K562 (cell line): ENCODE measurements at regions not wholly inside any gene's neighbourhood (a gene's known extent, or its start where the extent isn't known, plus 50 kb on each side); places are given as distances from the start of the nearest gene placed in this dataset.

ENCODE experiments used
- DIDO1 ChIP-seq: fragments of 450-650 bp; IDR thresholded peaks from 2 replicates; pipeline ENCODE4 v1.6.1; 2016; ENCODE audit warnings: low read depth, missing biosample characterization, missing genetic modification characterization
- ELF2 ChIP-seq: fragments of 250-450 bp; sonication (Bioruptor Pico); IDR thresholded peaks from 2 replicates; pipeline ENCODE4 v1.5.0; 2021; ENCODE audit warnings: mild to moderate bottlenecking
- ERF ChIP-seq: fragments of 450-650 bp; formaldehyde crosslinking; IDR thresholded peaks from 2 replicates; pipeline ENCODE4 v1.4.0; 2020; ENCODE audit warnings: mild to moderate bottlenecking, mixed read lengths
- FOXP1 ChIP-seq: sonication (generic); formaldehyde crosslinking; IDR thresholded peaks from 2 replicates; pipeline ENCODE4 v1.8.0; 2022; ENCODE audit warnings: mild to moderate bottlenecking, missing genetic modification reagents
- ILK ChIP-seq: fragments of 450-650 bp; IDR thresholded peaks from 2 replicates; pipeline ENCODE4 v1.6.1; 2016; ENCODE audit warnings: missing genetic modification characterization, low read depth, mild to moderate bottlenecking, missing compliant biosample characterization, moderate library complexity, borderline replicate concordance
- LCOR ChIP-seq: sonication (generic); formaldehyde crosslinking; IDR thresholded peaks from 2 replicates; pipeline ENCODE4 v1.8.0; 2022; ENCODE audit warnings: mild to moderate bottlenecking, missing genetic modification reagents
- MTF1 ChIP-seq: fragments of 250-450 bp; sonication (Bioruptor Pico); IDR thresholded peaks from 2 replicates; pipeline ENCODE4 v1.9.0; 2021; ENCODE audit warnings: moderate library complexity, mild to moderate bottlenecking, inconsistent platforms, borderline replicate concordance
- NR2F6 ChIP-seq: fragments of 450-650 bp; formaldehyde crosslinking; IDR thresholded peaks from 2 replicates; pipeline ENCODE4 v1.4.0; 2020; ENCODE audit warnings: mild to moderate bottlenecking
- RBBP5 ChIP-seq: fragments of 200-600 bp; sonication (generic); IDR thresholded peaks from 2 replicates; pipeline ENCODE4 v1.6.1; 2012; ENCODE audit warnings: borderline replicate concordance, mild to moderate bottlenecking, low read length, control low read depth, inconsistent platforms; ENCODE audit not compliant: insufficient read depth, poor library complexity, severe bottlenecking
- ZNF224 ChIP-seq: sonication (generic); formaldehyde crosslinking; IDR thresholded peaks from 2 replicates; pipeline ENCODE4 v1.8.0; 2022; ENCODE audit warnings: mild to moderate bottlenecking, missing genetic modification reagents
- ZNF316 ChIP-seq: fragments of 450-650 bp; IDR thresholded peaks from 2 replicates; pipeline ENCODE4 v1.6.1; 2016
- ZNF436 ChIP-seq: fragments of 250-450, 450-650 bp; sonication (Bioruptor Pico); formaldehyde crosslinking; IDR thresholded peaks from 2 replicates; pipeline ENCODE4 v1.7.0; 2020; ENCODE audit warnings: mild to moderate bottlenecking
- ZSCAN32 ChIP-seq: fragments of 450-650 bp; formaldehyde crosslinking; IDR thresholded peaks from 2 replicates; pipeline ENCODE4 v1.4.0; 2020; ENCODE audit warnings: mild to moderate bottlenecking, moderate library complexity
- TF ChIP-seq, protein P1 (sequence below), 3 experiments: fragments of 200-800 bp in 1 of 3; fragments of 250-450 bp in 1 of 3; fragments of 450-650 bp in 1 of 3; sonication (Bioruptor Pico) in 1 of 3; sonication (Bioruptor generic) in 1 of 3; formaldehyde crosslinking in 1 of 3; IDR thresholded peaks; 2 replicates each; pipeline versions ENCODE4 v1.6.1 to v1.8.0; 2016 to 2022; ENCODE audit warnings: mild to moderate bottlenecking in 2 of 3, missing genetic modification characterization in 2 of 3, missing compliant biosample characterization in 1 of 3, moderate library complexity in 1 of 3
- TF ChIP-seq, protein P2 (sequence below), 2 experiments: fragments of 450-650 bp; IDR thresholded peaks; 2 replicates each; pipeline ENCODE4 v1.6.1; 2016; ENCODE audit warnings: mild to moderate bottlenecking in 2 of 2, borderline replicate concordance in 1 of 2, low read depth in 1 of 2, moderate library complexity in 1 of 2

DNA sequence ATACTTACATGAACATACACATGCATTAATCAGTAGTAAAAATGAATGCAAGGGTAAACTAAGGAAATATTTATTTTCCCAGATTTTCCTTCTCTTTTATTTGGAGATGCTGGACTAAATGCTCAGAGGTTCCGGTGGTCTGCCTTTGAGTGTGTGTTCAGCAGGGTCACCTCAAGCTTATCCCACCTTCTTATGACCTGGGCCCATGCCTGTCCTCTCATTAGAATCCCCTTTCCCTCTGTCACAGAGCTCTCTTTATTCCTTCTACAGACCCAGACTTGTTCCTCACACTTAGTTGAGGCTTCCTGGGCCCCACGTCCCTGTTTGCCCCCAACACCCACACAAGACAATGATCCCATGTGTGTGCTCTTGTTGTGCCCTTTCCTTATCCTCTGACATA lies 61.6 kb upstream of the TOP3B start (continued):
- TF ChIP-seq MTF1 (CRISPR knock-in tag), result peak; percentile 50; the same call in 1 of the 2 replicates
- TF ChIP-seq ZNF316, result no peak
- TF ChIP-seq, protein P1, sequence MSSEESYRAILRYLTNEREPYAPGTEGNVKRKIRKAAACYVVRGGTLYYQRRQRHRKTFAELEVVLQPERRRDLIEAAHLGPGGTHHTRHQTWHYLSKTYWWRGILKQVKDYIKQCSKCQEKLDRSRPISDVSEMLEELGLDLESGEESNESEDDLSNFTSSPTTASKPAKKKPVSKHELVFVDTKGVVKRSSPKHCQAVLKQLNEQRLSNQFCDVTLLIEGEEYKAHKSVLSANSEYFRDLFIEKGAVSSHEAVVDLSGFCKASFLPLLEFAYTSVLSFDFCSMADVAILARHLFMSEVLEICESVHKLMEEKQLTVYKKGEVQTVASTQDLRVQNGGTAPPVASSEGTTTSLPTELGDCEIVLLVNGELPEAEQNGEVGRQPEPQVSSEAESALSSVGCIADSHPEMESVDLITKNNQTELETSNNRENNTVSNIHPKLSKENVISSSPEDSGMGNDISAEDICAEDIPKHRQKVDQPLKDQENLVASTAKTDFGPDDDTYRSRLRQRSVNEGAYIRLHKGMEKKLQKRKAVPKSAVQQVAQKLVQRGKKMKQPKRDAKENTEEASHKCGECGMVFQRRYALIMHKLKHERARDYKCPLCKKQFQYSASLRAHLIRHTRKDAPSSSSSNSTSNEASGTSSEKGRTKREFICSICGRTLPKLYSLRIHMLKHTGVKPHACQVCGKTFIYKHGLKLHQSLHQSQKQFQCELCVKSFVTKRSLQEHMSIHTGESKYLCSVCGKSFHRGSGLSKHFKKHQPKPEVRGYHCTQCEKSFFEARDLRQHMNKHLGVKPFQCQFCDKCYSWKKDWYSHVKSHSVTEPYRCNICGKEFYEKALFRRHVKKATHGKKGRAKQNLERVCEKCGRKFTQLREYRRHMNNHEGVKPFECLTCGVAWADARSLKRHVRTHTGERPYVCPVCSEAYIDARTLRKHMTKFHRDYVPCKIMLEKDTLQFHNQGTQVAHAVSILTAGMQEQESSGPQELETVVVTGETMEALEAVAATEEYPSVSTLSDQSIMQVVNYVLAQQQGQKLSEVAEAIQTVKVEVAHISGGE (CRISPR knock-in tag; IDR thresholded peaks at IDR 0.05), result 0 out of 6 replicates have a peak, but pooled peaks of 1 of the 3 experiments have one; percentile 9
- TF ChIP-seq ILK (tag), result no peak
- no peak for TF ChIP-seq FOXP1 (CRISPR knock-in tag)
- no peak for TF ChIP-seq ELF2 (CRISPR knock-in tag)
- no peak for TF ChIP-seq LCOR (CRISPR knock-in tag)
- TF ChIP-seq ZNF436, result 0 out of 2 replicates have a peak, but pooled peaks have one; percentile 2
- TF ChIP-seq, protein P2, sequence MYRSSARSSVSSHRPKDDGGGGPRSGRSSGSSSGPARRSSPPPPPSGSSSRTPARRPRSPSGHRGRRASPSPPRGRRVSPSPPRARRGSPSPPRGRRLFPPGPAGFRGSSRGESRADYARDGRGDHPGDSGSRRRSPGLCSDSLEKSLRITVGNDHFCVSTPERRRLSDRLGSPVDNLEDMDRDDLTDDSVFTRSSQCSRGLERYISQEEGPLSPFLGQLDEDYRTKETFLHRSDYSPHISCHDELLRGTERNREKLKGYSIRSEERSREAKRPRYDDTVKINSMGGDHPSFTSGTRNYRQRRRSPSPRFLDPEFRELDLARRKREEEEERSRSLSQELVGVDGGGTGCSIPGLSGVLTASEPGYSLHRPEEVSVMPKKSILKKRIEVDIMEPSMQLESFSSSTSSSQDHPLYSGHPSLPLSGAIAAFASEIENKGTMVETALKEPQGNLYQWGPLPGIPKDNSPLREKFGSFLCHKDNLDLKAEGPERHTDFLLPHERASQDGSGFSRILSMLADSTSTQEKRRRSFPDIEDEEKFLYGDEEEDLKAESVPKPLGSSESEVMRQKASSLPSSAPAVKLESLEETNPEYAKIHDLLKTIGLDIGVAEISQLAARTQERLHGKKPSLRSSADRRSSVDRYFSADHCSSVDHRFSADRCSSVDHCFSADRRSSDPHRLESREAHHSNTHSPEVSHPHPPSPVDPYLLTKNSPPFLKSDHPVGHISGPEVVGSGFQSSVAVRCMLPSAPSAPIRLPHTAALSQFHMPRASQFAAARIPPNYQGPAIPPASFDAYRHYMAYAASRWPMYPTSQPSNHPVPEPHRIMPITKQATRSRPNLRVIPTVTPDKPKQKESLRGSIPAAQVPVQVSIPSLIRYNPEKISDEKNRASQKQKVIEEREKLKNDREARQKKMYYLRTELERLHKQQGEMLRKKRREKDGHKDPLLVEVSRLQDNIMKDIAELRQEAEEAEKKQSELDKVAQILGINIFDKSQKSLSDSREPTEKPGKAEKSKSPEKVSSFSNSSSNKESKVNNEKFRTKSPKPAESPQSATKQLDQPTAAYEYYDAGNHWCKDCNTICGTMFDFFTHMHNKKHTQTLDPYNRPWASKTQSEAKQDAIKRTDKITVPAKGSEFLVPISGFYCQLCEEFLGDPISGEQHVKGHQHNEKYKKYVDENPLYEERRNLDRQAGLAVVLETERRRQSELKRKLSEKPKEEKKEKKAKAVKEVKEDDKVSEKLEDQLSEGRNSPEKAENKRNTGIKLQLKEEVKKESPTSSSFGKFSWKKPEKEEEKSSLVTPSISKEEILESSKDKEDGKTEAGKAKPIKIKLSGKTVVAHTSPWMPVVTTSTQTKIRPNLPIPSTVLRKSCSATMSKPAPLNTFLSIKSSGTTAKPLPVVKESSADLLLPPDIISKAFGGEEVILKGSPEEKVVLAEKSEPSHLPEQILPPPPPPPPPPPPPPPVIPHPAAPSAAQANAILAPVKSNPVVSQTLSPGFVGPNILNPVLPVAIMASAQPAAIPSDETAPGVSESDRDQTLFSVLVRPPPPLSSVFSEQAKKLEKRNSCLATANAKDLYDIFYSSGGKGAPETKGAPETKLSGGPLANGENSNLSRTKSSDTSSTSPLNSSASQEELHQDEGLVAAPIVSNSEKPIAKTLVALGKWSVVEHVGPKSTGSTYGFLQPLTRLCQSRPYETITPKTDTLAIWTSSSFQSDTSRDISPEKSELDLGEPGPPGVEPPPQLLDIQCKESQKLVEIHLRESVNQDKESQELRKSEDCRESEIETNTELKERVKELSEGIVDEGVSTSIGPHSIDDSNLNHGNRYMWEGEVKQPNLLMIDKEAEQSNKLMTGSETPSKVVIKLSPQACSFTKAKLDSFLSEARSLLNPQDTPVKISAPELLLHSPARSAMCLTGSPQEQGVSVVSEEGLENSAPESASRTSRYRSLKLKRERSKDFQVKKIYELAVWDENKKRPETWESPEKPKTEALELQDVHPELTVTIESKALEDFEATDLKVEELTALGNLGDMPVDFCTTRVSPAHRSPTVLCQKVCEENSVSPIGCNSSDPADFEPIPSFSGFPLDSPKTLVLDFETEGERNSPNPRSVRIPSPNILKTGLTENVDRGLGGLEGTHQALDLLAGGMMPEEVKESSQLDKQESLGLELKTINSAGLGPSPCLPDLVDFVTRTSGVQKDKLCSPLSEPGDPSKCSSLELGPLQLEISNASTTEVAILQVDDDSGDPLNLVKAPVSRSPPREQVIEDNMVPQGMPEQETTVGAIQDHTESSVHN (IDR thresholded peaks at IDR 0.05; ENCODE audit: borderline replicate concordance in 1 of 2, low read depth in 1 of 2), result no peak
- TF ChIP-seq ZNF224 (CRISPR knock-in tag), result no peak
- TF ChIP-seq NR2F6 (CRISPR knock-in tag), result peak; percentile 67; the same call in 1 of the 2 replicates
- 0 out of 2 replicates have a peak, but pooled peaks have one; percentile 46 for TF ChIP-seq ERF (CRISPR knock-in tag)
- TF ChIP-seq RBBP5, result no peak
- TF ChIP-seq ZSCAN32 (CRISPR knock-in tag), result no peak
- no peak for TF ChIP-seq DIDO1
